Ureter (tissue), 1 donor: ENCODE measurements at regions not wholly inside any gene's neighbourhood (a gene's known extent, or its start where the extent isn't known, plus 50 kb on each side); places are given as distances from the start of the nearest gene placed in this dataset.
A peak's percentile ranks its signal among the peaks of the same experiment; 100 is the strongest.
"Not testable (repeated sequence)": the region's sequence is repeated elsewhere in the genome, so short reads cannot be mapped to it uniquely, and the experiment has no call there.

Experiments
- DNase-seq: peaks from one replicate; pipeline ENCODE4 v3.0.0-alpha.2; 2020; ENCODE audit warnings: low spot score
- donor health status: DM: yes; HTN: yes; CAD: no.

- DNase-seq, result no peak
Observed at GRCh38 chr11:122022646-122023045, 93.4 kb downstream of the BLID start.

GRCh38 chr11:122020902-122021301 lies 95.1 kb downstream of the BLID start:
- DNase-seq, result no peak

- no peak for DNase-seq
Observed at GRCh38 chr11:122019908-122020694, 95.9 kb downstream of the BLID start.

GRCh38 chr11:122007601-122008071 lies 108.4 kb downstream of the BLID start:
- DNase-seq, result peak; percentile 66

GRCh38 chr11:122004446-122004845 lies 111.6 kb downstream of the BLID start:
- DNase-seq, result no peak

- no peak for DNase-seq
Observed at GRCh38 chr11:122002926-122003325, 113.1 kb downstream of the BLID start.

GRCh38 chr11:122002047-122002446 lies 114.0 kb downstream of the BLID start:
- DNase-seq, result no peak

GRCh38 chr11:121999651-122000050 lies 116.4 kb downstream of the BLID start:
- no peak for DNase-seq

- DNase-seq, result no peak
Observed at GRCh38 chr11:121996574-121996973, 119.4 kb downstream of the BLID start.

GRCh38 chr11:121983901-121984300 lies 132.1 kb downstream of the BLID start:
- no peak for DNase-seq

- not testable (repeated sequence) for DNase-seq
Observed at GRCh38 chr11:121977914-121978313, 138.1 kb downstream of the BLID start.

- no peak for DNase-seq
Observed at GRCh38 chr11:121968638-121969037, 147.4 kb downstream of the BLID start.

- DNase-seq, result no peak
Observed at GRCh38 chr11:121967131-121967704, 148.8 kb downstream of the BLID start.

GRCh38 chr11:121965330-121965729 lies 150.7 kb downstream of the BLID start:
- no peak for DNase-seq

GRCh38 chr11:121964591-121964990 lies 151.4 kb downstream of the BLID start:
- no peak for DNase-seq

GRCh38 chr11:121963846-121964245 lies 152.2 kb downstream of the BLID start:
- not testable (repeated sequence) for DNase-seq

- DNase-seq, result no peak
Observed at GRCh38 chr11:121961321-121961801, 154.7 kb downstream of the BLID start.

GRCh38 chr11:121958971-121959325 lies 157.1 kb downstream of the BLID start:
- DNase-seq, result no peak

GRCh38 chr11:121958323-121958970 lies 157.6 kb downstream of the BLID start:
- DNase-seq, result no peak

- DNase-seq, result no peak
Observed at GRCh38 chr11:121953122-121953521, 162.9 kb downstream of the BLID start.

- no peak for DNase-seq
Observed at GRCh38 chr11:121950160-121950559, 165.9 kb downstream of the BLID start.

GRCh38 chr11:121946514-121946913 lies 169.5 kb downstream of the BLID start:
- no peak for DNase-seq
